Motor neuron (in vitro differentiated cells): ENCODE measurements at regions not wholly inside any gene's neighbourhood (a gene's known extent, or its start where the extent isn't known, plus 50 kb on each side); places are given as distances from the start of the nearest gene placed in this dataset.
"Not testable (repeated sequence)": the region's sequence is repeated elsewhere in the genome, so short reads cannot be mapped to it uniquely, and the experiment has no call there.

ENCODE experiments used
- ATAC-seq, 8 experiments: fragments of 200-7000 bp; cut with Tn5 transposase; replicated peaks in 6 of 8; 2 replicates each; pipeline ENCODE4 v1.8.0; 2021; ENCODE audit warnings: mild to moderate bottlenecking in 8 of 8, moderate library complexity in 8 of 8
- H3K27ac ChIP-seq, 2 donors: fragments of 250-450 bp; sonication (Bioruptor Pico); 2 replicates each; pipeline ENCODE4 v1.9.0; 2021; ENCODE audit warnings: antibody characterized with exemption in 2 of 2, mild to moderate bottlenecking in 2 of 2, moderate library complexity in 1 of 2
- H3K4me1 ChIP-seq, 2 donors: fragments of 250-450 bp; sonication (Bioruptor Pico); replicated peaks in 1 of 2; 2 replicates each; pipeline ENCODE4 v1.6.1; 2021; ENCODE audit warnings: antibody characterized with exemption in 2 of 2, mild to moderate bottlenecking in 2 of 2, moderate library complexity in 1 of 2
- H3K4me3 ChIP-seq, 5 donors: fragments of 250-450 bp; sonication (Bioruptor Pico); 2 replicates each; pipeline ENCODE4 v1.9.0; 2021; ENCODE audit warnings: antibody characterized with exemption in 5 of 5, mild to moderate bottlenecking in 5 of 5, moderate library complexity in 4 of 5
- WGBS, 10 experiments: fragments of 450-650 bp; shearing (Covaris generic); methylation state at CpG; one replicate each; pipeline ENCODE4 v1.0.0; 2022; 5-methylcytosine and 5-hydroxymethylcytosine counted together
- in situ Hi-C, 9 experiments: fragments of 400-800 bp; cut with MboI; loops; one replicate each; pipeline ENCODE4 v1.15.0; 2021; ENCODE audit warnings: low sequenced_read_pairs in 9 of 9, low pct_unique_long_range_greater_than_20kb in 2 of 9; ENCODE audit not compliant: unreplicated experiment in 9 of 9

GRCh38 chr11:4315292-4315691 lies 52.9 kb downstream of the OR52B4 start:
- ATAC-seq, H3K4me3 ChIP-seq, in situ Hi-C loops, H3K4me1 ChIP-seq, H3K27ac ChIP-seq: not testable (repeated sequence)
- WGBS, 10 experiments, result no CpG with 5 or more reads among the region's 4 CpGs

GRCh38 chr11:4277225-4277624 lies 91.0 kb downstream of the OR52B4 start:
- in situ Hi-C loops, H3K4me3 ChIP-seq, H3K4me1 ChIP-seq, ATAC-seq, H3K27ac ChIP-seq: not testable (repeated sequence)
- no CpG with 5 or more reads among the region's 9 CpGs for WGBS, 10 experiments

GRCh38 chr11:4251085-4251484 lies 117.1 kb downstream of the OR52B4 start:
- in situ Hi-C loops, H3K4me1 ChIP-seq, ATAC-seq, H3K27ac ChIP-seq, H3K4me3 ChIP-seq: not testable (repeated sequence)
- 43% methylated on average over 1 of the region's 3 CpGs; no CpG with 5 or more reads in 9 of the 10 experiments for whole genome bisulfite sequencing, 10 experiments

- H3K4me1 ChIP-seq, in situ Hi-C loops, ATAC-seq, H3K4me3 ChIP-seq, H3K27ac ChIP-seq: not testable (repeated sequence)
- WGBS, 10 experiments, result no CpG with 5 or more reads among the region's 2 CpGs
Observed at GRCh38 chr11:4249475-4249874, 118.7 kb downstream of the OR52B4 start.

GRCh38 chr11:4237771-4238170 lies 130.4 kb downstream of the OR52B4 start:
- no CpG with 5 or more reads among the region's 21 CpGs for WGBS, 10 experiments
- ATAC-seq, result not testable (repeated sequence)

GRCh38 chr11:4218857-4219256 lies 124.3 kb downstream of the RRM1 start:
- H3K27ac ChIP-seq, H3K4me3 ChIP-seq, H3K4me1 ChIP-seq, ATAC-seq, in situ Hi-C loops: not testable (repeated sequence)
- no CpG with 5 or more reads among the region's 4 CpGs for WGBS, 10 experiments

More at GRCh38 chr11:4237771-4238170, 130.4 kb downstream of the OR52B4 start:
- H3K4me1 ChIP-seq, in situ Hi-C loops, H3K4me3 ChIP-seq, H3K27ac ChIP-seq: not testable (repeated sequence)

- no peak for ATAC-seq
- H3K4me3 ChIP-seq, result no peak overlapping the region
- no peaks in the 10 kb centered on the region for H3K4me1 ChIP-seq
- in situ Hi-C loops, result no loop called here
- no peak overlapping the region for H3K27ac ChIP-seq
- WGBS, 10 experiments, result 13 to 100% (median 71%) methylated on average over 1 to 4 of the region's 5 CpGs; no CpG with 5 or more reads in 2 of the 10 experiments
Observed at GRCh38 chr11:4213746-4214145, 119.1 kb downstream of the RRM1 start.

- no peak overlapping the region for H3K4me3 ChIP-seq
Observed at GRCh38 chr11:4211991-4212390, 117.4 kb downstream of the RRM1 start.

GRCh38 chr11:4203603-4204360 lies 109.2 kb downstream of the RRM1 start:
- Histone ChIP-seq H3K4me3 (no peak overlapping the region), H3K27ac (no peak overlapping the region), H3K4me1 (no peaks in the 10 kb centered on the region)
- 25 to 83% (median 75%) methylated on average over 2 to 8 of the region's 9 CpGs for WGBS, 10 experiments
- in situ Hi-C loops, result no loop called here
- peak in 4 of 8 experiments; percentile 40 to 90 (median 59) for ATAC-seq

More at GRCh38 chr11:4211991-4212390, 117.4 kb downstream of the RRM1 start:
- peak in 2 of 8 experiments; percentile 23 to 44 for ATAC-seq
- WGBS, 10 experiments, result 3 to 41% (median 21%) methylated on average over 2 to 24 of the region's 24 CpGs; no CpG with 5 or more reads in 2 of the 10 experiments
- no peaks in the 10 kb centered on the region for H3K4me1 ChIP-seq
- H3K27ac ChIP-seq, result no peak overlapping the region
- in situ Hi-C loops, result no loop called here

GRCh38 chr11:4202749-4203148 lies 108.2 kb downstream of the RRM1 start:
- ATAC-seq, result no peak
- Histone ChIP-seq H3K4me1 (no peaks in the 10 kb centered on the region), H3K27ac (no peak overlapping the region), H3K4me3 (no peak overlapping the region)
- in situ Hi-C loops, result no loop called here

GRCh38 chr11:4197112-4197511 lies 102.5 kb downstream of the RRM1 start:
- no peak for ATAC-seq
- no peak overlapping the region for H3K4me3 ChIP-seq
- in situ Hi-C loops, result loop anchor here in 3 of 9 experiments (25.0 kb wide), 1 partner anchor 340 kb away; the partner anchor contains the start of gene OR52M1 (in 3 of the 3)
- no peaks in the 10 kb centered on the region for H3K4me1 ChIP-seq
- H3K27ac ChIP-seq, result no peak overlapping the region
- 15 to 88% (median 72%) methylated on average over 1 to 2 of the region's 2 CpGs for WGBS, 10 experiments

- Histone ChIP-seq H3K4me1 (no peaks in the 10 kb centered on the region), H3K4me3 (no peak overlapping the region), H3K27ac (no peak overlapping the region)
- in situ Hi-C loops, result loop anchor here in 3 of 9 experiments (25.0 kb wide), 1 partner anchor 341 kb away; the partner anchor contains the start of gene OR52M1 (in 3 of the 3)
- 0 to 87% (median 64%) methylated on average over 1 to 2 of the region's 2 CpGs for WGBS, 10 experiments
- no peak for ATAC-seq
Observed at GRCh38 chr11:4195909-4196308, 101.3 kb downstream of the RRM1 start.

- WGBS, 10 experiments, result 50 to 100% (median 80%) methylated on average over 1 of the region's 1 CpG; no CpG with 5 or more reads in 1 of the 10 experiments
- in situ Hi-C loops, result loop anchor here in 3 of 9 experiments (25.0 kb wide), 1 partner anchor 342 kb away; the partner anchor contains the start of gene OR52M1 (in 3 of the 3)
Observed at GRCh38 chr11:4194889-4195288, 100.3 kb downstream of the RRM1 start.

More at GRCh38 chr11:4194889-4195288, 100.3 kb downstream of the RRM1 start:
- Histone ChIP-seq H3K27ac (no peak overlapping the region), H3K4me1 (no peaks in the 10 kb centered on the region), H3K4me3 (no peak overlapping the region)
- ATAC-seq, result no peak
